ENCODE measurements at regions not wholly inside any gene's neighbourhood (a gene's known extent, or its start where the extent isn't known, plus 50 kb on each side); places are given as distances from the start of the nearest gene placed in this dataset.

- TF ChIP-seq ZNF281 (CRISPR knock-in tag; IDR thresholded peaks at IDR 0.05; ENCODE audit: borderline replicate concordance) (peak; percentile 69; the same call in 1 of the 2 replicates), HBP1 (CRISPR knock-in tag; IDR thresholded peaks at IDR 0.05; ENCODE audit: low read depth) (no peak), ZSCAN30 (CRISPR knock-in tag; IDR thresholded peaks at IDR 0.05) (no peak), IRF2 (CRISPR knock-in tag; IDR thresholded peaks at IDR 0.05) (no peak), HOXA3 (CRISPR knock-in tag; IDR thresholded peaks at IDR 0.05) (no peak), ZNF549 (CRISPR knock-in tag; IDR thresholded peaks at IDR 0.05) (no peak), ESRRA (CRISPR knock-in tag; IDR thresholded peaks at IDR 0.05; ENCODE audit: low read depth) (no peak), ZBTB7A (CRISPR knock-in tag; IDR thresholded peaks at IDR 0.05) (no peak), ZNF569 (CRISPR knock-in tag; IDR thresholded peaks at IDR 0.05; ENCODE audit: borderline replicate concordance) (no peak), SPEN (CRISPR knock-in tag; IDR thresholded peaks at IDR 0.05; ENCODE audit: low read depth) (no peak), ELF3 (CRISPR knock-in tag; IDR thresholded peaks at IDR 0.05) (peak; percentile 56; the same call in 1 of the 2 replicates), ZBTB49 (CRISPR knock-in tag; IDR thresholded peaks at IDR 0.05; ENCODE audit: borderline replicate concordance) (no peak), TRIM24 (CRISPR knock-in tag; IDR thresholded peaks at IDR 0.05) (no peak), ZNF709 (CRISPR knock-in tag; IDR thresholded peaks at IDR 0.05) (no peak), GFI1 (CRISPR knock-in tag; IDR thresholded peaks at IDR 0.05; ENCODE audit: borderline replicate concordance) (no peak), ZFP37 (CRISPR knock-in tag; IDR thresholded peaks at IDR 0.05; ENCODE audit: borderline replicate concordance) (no peak), ZNF280B (CRISPR knock-in tag; IDR thresholded peaks at IDR 0.05; ENCODE audit: borderline replicate concordance) (no peak), HOMEZ (CRISPR knock-in tag; IDR thresholded peaks at IDR 0.05; ENCODE audit: low read depth) (peak; percentile 81), SKI (IDR thresholded peaks at IDR 0.05; ENCODE audit: partially characterized antibody) (no peak), RAD51 (IDR thresholded peaks at IDR 0.05; ENCODE audit: borderline replicate concordance) (no peak), ZNF883 (CRISPR knock-in tag; IDR thresholded peaks at IDR 0.05; ENCODE audit: not compliant biosample characterization) (no peak), ZNF616 (CRISPR knock-in tag; IDR thresholded peaks at IDR 0.05; ENCODE audit: low read depth) (no peak), KAT8 (CRISPR knock-in tag; IDR thresholded peaks at IDR 0.05) (no peak)
These were observed 192.2 kb upstream of the RHOBTB1 start (continued) for GRCh38 chr10:61136139-61136538.
